WI38 (cell line): ENCODE measurements at regions not wholly inside any gene's neighbourhood (a gene's known extent, or its start where the extent isn't known, plus 50 kb on each side); places are given as distances from the start of the nearest gene placed in this dataset.

ENCODE experiments used
- H3K4me3 ChIP-seq: 2 replicates; pipeline ENCODE4 v1.5.1; 2011; ENCODE audit warnings: low read depth, mild to moderate bottlenecking, control low read depth, low read length
- TF ChIP-seq, protein P1 (sequence below): IDR thresholded peaks from 2 replicates; pipeline ENCODE4 v1.5.1; 2012; ENCODE audit warnings: low read depth, mild to moderate bottlenecking, control low read depth, low read length

DNA sequence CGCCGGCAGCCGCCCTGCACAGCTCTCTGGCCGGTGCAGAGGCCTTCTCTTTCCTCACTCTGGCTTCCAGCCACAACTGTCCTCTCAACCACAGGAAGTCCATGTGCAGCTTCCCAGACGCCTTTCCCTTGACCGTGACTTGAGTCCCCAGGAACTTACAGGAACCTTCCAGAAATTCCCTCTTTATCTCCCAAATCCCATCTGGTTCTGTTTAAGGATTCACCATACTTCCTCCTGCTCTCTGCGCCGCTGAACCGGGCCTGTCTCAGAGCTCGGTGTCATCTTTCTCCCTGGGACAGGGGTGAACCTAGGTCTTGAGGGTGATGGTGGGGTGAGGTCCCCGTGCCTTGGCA, 65.2 kb upstream of the ZNF469 start:
- TF ChIP-seq, protein P1, sequence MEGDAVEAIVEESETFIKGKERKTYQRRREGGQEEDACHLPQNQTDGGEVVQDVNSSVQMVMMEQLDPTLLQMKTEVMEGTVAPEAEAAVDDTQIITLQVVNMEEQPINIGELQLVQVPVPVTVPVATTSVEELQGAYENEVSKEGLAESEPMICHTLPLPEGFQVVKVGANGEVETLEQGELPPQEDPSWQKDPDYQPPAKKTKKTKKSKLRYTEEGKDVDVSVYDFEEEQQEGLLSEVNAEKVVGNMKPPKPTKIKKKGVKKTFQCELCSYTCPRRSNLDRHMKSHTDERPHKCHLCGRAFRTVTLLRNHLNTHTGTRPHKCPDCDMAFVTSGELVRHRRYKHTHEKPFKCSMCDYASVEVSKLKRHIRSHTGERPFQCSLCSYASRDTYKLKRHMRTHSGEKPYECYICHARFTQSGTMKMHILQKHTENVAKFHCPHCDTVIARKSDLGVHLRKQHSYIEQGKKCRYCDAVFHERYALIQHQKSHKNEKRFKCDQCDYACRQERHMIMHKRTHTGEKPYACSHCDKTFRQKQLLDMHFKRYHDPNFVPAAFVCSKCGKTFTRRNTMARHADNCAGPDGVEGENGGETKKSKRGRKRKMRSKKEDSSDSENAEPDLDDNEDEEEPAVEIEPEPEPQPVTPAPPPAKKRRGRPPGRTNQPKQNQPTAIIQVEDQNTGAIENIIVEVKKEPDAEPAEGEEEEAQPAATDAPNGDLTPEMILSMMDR: no peak
- H3K4me3 ChIP-seq: no peak overlapping the region

DNA sequence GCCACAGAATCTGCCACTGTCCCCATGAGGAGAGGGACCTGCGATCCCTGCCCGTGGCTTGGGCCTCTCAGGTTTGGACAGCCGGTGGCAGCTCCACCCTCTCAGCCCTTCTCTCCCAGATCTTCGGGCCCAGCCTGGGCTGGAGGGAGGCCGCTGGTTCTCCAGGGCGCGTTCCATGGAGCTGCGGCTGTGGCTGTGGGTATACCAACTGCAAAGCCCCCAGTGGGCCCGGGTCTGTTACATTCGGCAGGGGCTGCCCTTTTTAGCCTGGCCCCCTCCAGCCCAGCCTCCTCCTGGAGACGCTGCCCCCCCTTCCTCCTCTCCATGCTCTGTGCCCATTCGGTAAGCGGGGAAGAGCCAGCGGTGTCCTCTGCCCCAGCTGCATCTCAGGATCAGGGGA, 64.7 kb upstream of the ZNF469 start:
- TF ChIP-seq, protein P1: no peak

DNA sequence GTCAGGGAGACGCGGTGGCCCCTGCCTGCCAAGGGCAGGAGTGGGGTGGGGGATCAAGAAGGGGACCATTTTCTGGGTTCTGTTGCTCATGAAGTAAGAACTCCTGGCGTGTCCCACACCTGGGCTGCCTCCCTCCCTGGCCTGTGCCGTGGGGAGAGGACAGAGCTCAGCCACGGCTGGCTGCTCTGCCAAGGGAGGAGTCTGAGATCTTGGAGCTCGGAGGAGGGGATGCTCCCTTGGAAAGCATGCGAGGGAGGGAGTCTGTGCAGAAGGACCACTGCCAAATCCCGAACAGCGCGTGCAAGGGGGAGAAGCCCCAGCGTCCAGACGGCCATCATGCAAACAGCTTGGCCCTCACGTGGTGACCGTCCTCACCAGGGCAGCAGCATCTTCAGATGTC, 64.2 kb upstream of the ZNF469 start:
- TF ChIP-seq, protein P1: no peak
- H3K4me3 ChIP-seq: no peak overlapping the region

More for the DNA sequence above, 64.7 kb upstream of the ZNF469 start:
- H3K4me3 ChIP-seq: no peak overlapping the region

DNA sequence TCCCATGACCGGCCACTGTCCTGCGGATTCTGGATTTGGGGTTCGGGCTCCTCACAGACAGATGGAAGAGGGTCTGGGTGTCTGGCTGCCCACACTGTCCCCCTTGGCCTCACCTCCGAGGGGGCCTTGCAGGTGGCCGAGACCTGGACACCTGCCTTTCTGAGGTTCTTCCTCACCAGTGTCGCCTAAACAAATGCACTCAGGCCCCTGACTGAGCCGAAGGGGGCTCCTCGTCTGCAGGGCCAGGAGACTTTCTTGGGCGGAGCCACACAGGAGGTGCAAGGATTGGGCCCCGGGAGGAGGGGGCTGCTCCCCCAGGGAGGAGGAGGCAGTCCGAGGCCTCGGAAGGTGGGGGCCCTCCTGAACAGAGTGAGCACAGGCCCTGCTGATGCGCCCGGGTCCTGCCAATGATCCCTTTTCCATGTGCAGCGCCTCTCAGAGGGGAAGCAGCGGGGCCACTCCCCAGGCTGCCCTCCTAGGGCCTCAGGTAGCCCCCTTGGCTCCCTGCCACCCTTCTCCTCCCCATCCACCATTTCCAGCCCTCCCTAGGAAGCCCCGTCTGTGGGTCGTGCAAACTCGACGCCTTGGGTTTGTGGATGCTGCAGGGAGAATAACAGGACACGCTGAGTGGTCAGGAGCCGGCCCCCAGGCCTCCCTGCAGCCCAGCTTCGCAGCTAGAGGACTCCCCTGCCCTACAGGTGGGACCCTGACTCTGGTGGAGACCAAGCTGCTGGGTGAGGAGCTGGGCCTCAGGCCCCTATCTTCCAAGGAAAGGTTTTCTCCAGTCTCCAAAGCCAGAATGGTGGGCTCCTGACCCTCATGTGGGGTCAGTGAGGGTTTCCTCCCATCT, 63.4 kb upstream of the ZNF469 start:
- TF ChIP-seq, protein P1: no peak
- H3K4me3 ChIP-seq: no peak overlapping the region

DNA sequence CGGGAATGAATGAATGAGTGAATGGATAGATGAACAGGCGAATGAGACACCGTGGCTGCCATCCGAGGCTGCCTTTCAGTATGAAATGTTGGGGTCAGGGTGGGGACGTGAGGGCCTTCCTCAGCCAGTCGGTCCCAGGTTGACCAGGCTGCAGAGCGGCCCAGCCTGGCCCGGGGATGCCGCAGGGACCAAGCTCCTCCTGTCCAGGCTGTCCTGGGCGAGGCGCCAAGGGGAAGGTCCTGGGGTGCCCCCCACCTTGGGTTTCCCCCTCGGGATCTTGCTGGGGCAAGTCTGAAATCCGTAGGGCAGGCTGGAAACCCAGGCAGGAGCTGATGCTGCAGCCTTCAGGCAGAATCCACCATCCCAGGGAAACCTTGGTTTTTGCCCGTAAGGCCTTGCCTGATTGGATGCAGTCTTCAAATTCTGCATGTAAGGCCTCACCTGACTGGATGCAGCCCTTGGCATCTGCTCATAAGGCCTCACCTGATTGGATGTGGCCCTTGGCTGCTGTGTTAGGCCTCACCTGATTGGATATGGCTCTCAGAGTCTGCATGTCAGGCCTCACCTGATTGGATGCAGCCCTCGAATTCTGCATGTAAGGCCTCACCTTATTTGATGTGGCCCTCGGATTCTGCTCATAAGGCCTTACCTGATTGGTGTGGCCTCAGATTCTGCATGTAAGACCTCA, 61.7 kb upstream of the ZNF469 start:
- TF ChIP-seq, protein P1: no peak
- no peak overlapping the region for H3K4me3 ChIP-seq

DNA sequence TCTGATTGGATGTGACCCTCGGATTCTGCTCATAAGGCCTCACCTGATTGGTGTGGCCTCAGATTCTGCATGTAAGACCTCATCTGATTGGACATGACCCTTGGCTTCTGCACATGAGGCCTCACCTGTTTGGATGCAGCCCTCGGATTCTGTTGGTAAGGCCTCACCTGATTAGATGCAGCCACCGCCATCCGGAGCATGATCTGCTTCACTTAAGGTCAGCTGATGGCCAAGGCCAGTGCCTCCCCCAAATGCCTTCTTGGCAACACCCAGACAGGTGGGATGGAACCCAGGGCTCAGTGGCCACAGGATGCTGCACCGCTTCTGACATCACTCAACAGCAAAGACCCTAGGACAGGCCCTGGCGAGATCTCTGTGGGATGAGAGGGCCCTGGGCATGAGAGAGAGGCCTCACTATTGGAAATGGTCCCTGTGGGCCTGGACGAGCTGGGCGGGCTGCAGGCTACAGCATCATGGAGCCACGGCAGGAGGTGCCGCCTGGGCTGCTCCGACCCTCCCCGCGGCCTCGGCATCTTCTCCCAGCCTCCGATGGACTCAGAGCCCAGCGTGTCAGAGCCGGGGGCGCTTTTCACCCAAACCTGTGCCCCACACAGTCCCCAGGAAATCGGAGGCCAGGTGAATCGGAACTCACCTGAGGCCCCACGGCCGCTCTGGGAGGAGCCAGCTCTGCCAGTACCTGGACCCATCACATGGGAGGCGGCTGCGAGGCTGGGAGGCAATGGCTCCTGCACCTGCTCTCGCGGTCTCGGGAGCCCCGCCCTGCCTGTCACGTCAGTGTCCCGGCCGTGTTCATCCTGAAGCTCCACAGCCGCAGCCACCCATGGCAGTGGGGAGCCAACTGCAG, 60.9 kb upstream of the ZNF469 start:
- TF ChIP-seq, protein P1: no peak
- H3K4me3 ChIP-seq: no peak overlapping the region
